OCI-LY3 (cell line): ENCODE measurements at regions not wholly inside any gene's neighbourhood (a gene's known extent, or its start where the extent isn't known, plus 50 kb on each side); places are given as distances from the start of the nearest gene placed in this dataset.

Experiments
- CTCF ChIP-seq: fragments of 200-600, 300-600 bp; sonication (generic); IDR thresholded peaks from 2 replicates; pipeline ENCODE4 v1.5.1; 2014; ENCODE audit warnings: antibody characterized with exemption, low read length, low read depth
- EZH2phosphoT487 ChIP-seq: fragments of 200-600 bp; shearing (Covaris generic); IDR thresholded peaks from 2 replicates; pipeline ENCODE4 v1.6.1; 2018; ENCODE audit warnings: antibody characterized with exemption, mixed run types, low read depth

GRCh38 chr1:101511202-101511891 lies 274.5 kb downstream of the S1PR1 start:
- TF ChIP-seq CTCF = no peak
- no peak for TF ChIP-seq EZH2phosphoT487
